Mucosa of rectum (tissue), 2 donors: ENCODE measurements at regions not wholly inside any gene's neighbourhood (a gene's known extent, or its start where the extent isn't known, plus 50 kb on each side); places are given as distances from the start of the nearest gene placed in this dataset.
"Not testable (repeated sequence)": the region's sequence is repeated elsewhere in the genome, so short reads cannot be mapped to it uniquely, and the experiment has no call there.

ENCODE experiments used
- H3K27ac ChIP-seq, 2 donors: one replicate each; pipeline ENCODE4 v1.7.0; 2013; ENCODE audit warnings: inconsistent platforms in 2 of 2, low read depth in 2 of 2, low read length in 2 of 2
- H3K27me3 ChIP-seq, 2 donors: one replicate each; pipeline ENCODE4 v1.7.0; 2013; ENCODE audit warnings: low read length in 2 of 2; ENCODE audit not compliant: control insufficient read depth in 2 of 2, insufficient read depth in 2 of 2
- H3K36me3 ChIP-seq, 2 donors: one replicate each; pipeline ENCODE4 v1.7.0; 2013; ENCODE audit warnings: low read length in 2 of 2; ENCODE audit not compliant: control insufficient read depth in 2 of 2, insufficient read depth in 2 of 2
- H3K4me1 ChIP-seq, 2 donors: one replicate each; pipeline ENCODE4 v1.7.0; 2013; ENCODE audit warnings: low read length in 2 of 2, mild to moderate bottlenecking in 1 of 2; ENCODE audit not compliant: control insufficient read depth in 2 of 2, insufficient read depth in 2 of 2
- H3K4me3 ChIP-seq, 2 donors: one replicate each; pipeline ENCODE4 v1.7.0; 2013; ENCODE audit warnings: low read length in 2 of 2
- H3K9ac ChIP-seq, 2 donors: one replicate each; pipeline ENCODE4 v1.7.0; 2013; ENCODE audit warnings: low read length in 2 of 2, low read depth in 1 of 2, mild to moderate bottlenecking in 1 of 2
- H3K9me3 ChIP-seq, 2 donors: one replicate each; pipeline ENCODE4 v1.7.0; 2013; ENCODE audit warnings: low read length in 2 of 2; ENCODE audit not compliant: control insufficient read depth in 2 of 2
- donor health status: healthy.
- donor health status: Normal muscosa, but diverticular disease.

DNA sequence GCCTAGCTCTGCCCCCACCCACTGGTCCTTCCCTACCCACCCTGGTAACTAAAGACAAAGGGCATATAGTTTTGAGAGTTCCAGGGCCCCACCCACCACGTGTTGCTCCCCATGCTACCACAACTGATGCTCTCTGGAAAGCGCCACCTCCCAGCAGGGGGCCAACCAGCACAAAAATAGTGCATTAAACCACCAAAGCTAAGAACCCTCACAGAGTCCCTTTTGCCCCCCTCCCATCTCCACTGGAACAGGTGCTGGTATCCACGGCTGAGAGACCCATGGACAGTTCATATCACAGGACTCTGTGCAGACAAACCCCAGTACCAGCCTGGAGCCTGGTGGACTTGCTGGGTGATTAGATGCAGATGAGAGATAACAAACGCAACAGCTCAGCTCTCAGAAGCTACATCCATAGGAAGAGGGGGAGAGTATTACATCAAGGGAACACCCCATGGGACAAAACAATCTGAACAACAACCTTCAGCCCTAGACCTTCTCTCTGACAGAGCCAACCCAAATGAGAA is 715.9 kb downstream of the NUP35 start:
- H3K4me1 ChIP-seq, result no peaks in the 10 kb centered on the region
- no peaks in the 10 kb centered on the region for H3K36me3 ChIP-seq
- no peak overlapping the region for H3K27ac ChIP-seq
- no peak overlapping the region for H3K9ac ChIP-seq
- H3K27me3 ChIP-seq, result no peaks in the 10 kb centered on the region
- H3K9me3 ChIP-seq, result no peaks in the 10 kb centered on the region
- no peak overlapping the region for H3K4me3 ChIP-seq

DNA sequence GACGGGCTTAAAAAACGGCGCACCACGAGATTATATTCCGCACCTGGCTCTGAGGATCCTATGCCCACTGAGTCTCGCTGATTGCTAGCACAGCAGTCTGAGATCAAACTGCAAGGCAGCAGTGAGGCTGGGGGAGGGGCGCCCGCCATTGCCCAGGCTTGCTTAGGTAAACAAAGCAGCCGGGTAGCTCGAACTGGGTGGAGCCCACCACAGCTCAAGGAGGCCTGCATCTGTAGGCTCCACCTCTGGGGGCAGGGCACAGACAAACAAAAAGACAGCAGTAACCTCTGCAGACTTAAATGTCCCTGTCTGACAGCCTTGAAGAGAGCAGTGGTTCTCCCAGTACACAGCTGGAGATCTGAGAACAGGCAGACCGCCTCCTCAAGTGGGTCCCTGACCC is 725.6 kb downstream of the NUP35 start:
- H3K9ac ChIP-seq, H3K27ac ChIP-seq: not testable (repeated sequence)

DNA sequence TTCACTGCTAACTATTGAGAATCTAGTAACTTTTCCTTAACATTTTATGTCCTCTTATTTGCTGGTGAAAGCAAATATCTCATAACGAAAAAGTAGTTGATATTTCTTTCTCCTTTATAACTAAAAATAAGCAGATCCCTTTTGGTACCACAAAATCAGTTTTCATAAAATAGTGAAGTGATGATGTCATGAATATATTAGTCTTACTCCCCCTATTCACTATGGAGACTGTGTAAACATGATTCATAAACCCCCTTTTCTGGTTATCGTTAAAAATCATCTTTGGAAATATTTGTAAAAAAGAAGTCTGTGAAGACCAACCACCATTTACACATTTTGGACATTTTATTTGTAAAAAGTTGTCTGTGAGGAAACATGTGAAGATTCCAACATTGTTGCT is 734.9 kb downstream of the NUP35 start:
- Histone ChIP-seq H3K9me3 (no peaks in the 10 kb centered on the region), H3K4me3 (no peak overlapping the region), H3K27ac (no peak overlapping the region), H3K36me3 (no peaks in the 10 kb centered on the region), H3K4me1 (no peaks in the 10 kb centered on the region), H3K9ac (no peak overlapping the region), H3K27me3 (no peaks in the 10 kb centered on the region)

More for the DNA sequence above, 725.6 kb downstream of the NUP35 start:
- not testable (repeated sequence) for H3K4me1 ChIP-seq, H3K36me3 ChIP-seq, H3K9me3 ChIP-seq, H3K4me3 ChIP-seq, H3K27me3 ChIP-seq

DNA sequence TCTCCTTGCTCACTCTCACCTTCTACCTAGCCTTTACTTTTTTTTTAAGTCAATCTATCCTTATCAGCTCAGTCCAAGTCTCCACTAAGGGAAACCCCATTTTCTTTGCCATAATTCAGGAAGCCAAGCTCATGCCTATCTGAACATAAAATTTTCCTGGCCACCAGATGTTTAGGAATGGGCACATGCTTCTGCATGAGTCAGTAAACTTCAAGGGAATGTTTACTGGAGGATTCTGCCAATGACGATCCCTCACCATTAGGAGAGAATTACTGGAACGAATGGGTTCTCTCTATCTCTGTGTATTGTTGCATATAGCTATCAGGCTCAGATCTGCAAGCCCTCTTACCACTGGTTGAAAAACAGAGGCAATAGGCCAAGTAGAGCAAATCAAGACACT is 731.7 kb upstream of the ZNF804A start:
- Histone ChIP-seq H3K9ac (no peak overlapping the region), H3K27ac (no peak overlapping the region), H3K9me3 (no peaks in the 10 kb centered on the region), H3K4me3 (no peak overlapping the region), H3K4me1 (no peaks in the 10 kb centered on the region), H3K36me3 (no peaks in the 10 kb centered on the region), H3K27me3 (no peaks in the 10 kb centered on the region)

DNA sequence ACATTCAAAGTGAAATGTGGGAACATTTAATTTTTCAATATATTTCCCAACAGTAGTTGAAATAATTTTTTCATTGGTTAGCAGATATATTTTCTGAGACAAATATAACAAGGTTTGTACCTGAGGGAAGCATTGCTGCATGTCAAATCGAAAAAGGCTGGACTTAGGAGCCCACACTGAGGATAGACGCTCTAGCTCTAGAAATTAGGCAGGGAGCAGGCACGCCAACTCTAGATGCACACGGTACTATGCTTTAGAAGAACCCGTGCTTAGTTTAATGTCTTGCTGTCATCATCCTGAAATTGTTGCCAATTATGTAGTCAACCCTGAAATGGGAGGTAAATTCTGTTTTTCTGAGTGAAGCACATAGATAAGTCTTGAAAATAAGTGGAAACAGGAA is 731.1 kb upstream of the ZNF804A start:
- no peak overlapping the region for H3K9ac ChIP-seq
- H3K4me1 ChIP-seq, result no peaks in the 10 kb centered on the region
- no peak overlapping the region for H3K27ac ChIP-seq
- no peak overlapping the region for H3K4me3 ChIP-seq
- no peaks in the 10 kb centered on the region for H3K36me3 ChIP-seq
- no peaks in the 10 kb centered on the region for H3K9me3 ChIP-seq
- H3K27me3 ChIP-seq, result no peaks in the 10 kb centered on the region

DNA sequence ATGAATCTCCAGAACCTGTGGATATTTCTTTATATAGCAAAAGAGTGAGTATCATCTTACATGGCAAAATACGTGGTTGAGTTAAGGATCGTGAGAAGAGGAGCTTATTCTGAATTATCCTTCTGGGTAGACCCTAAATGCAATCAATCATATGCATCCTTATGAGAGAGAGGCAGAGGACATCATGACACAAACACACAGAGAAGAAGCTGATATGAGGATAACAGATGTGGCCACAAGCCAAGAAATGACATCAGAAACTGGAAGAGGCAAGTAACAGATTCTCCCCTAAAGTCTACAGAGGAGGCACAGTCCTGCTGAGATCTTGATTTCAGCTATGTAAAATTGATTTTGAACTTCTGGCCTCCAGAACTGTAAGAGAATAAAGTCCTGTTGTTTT is 730.2 kb upstream of the ZNF804A start:
- Histone ChIP-seq H3K9me3 (no peaks in the 10 kb centered on the region), H3K9ac (no peak overlapping the region), H3K4me1 (no peaks in the 10 kb centered on the region), H3K4me3 (no peak overlapping the region), H3K36me3 (no peaks in the 10 kb centered on the region), H3K27ac (no peak overlapping the region), H3K27me3 (no peaks in the 10 kb centered on the region)

DNA sequence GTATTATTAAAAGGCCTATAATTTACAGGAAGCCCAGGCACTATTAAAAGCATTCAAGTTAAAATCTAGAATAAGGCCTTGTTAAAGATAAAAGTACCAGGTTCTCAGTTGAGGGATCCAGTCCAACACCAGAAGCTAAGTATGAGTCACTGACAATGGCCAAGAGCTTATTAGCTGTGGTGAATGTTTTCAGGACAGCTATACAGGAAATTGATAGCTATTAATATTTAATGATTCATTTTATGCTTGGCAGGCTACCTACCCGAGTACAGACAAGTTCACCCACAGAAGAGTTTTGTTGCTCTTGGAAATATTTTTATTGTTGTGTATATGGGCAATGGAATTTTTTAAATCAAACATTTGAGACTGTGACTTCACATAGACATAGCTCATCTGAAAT is 729.6 kb upstream of the ZNF804A start:
- no peaks in the 10 kb centered on the region for H3K9me3 ChIP-seq
- H3K27me3 ChIP-seq, result no peaks in the 10 kb centered on the region
- H3K4me1 ChIP-seq, result no peaks in the 10 kb centered on the region
- H3K36me3 ChIP-seq, result no peaks in the 10 kb centered on the region
- no peak overlapping the region for H3K27ac ChIP-seq
- no peak overlapping the region for H3K4me3 ChIP-seq
- H3K9ac ChIP-seq, result no peak overlapping the region

DNA sequence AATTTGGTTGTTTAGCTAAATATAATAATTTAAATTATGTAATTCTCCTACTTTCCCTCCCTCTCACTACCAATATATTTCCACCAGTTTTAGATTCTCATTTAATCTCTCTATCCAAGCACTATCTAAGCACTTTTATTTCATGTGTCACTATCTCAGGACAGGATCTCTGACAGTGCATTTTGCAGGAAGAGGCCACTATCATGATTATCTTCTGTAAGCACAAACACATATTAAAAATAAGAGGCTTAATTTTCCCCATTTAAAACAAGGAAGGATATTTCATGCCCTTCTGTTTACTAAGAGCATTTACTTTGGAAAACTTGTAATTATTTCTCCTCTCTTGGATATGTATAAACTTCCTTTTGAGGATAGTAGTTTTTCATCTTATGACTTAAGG is 726.2 kb upstream of the ZNF804A start:
- H3K36me3 ChIP-seq, result no peaks in the 10 kb centered on the region
- no peak overlapping the region for H3K27ac ChIP-seq
- no peaks in the 10 kb centered on the region for H3K9me3 ChIP-seq
- no peak overlapping the region for H3K9ac ChIP-seq
- no peaks in the 10 kb centered on the region for H3K4me1 ChIP-seq
- H3K27me3 ChIP-seq, result no peaks in the 10 kb centered on the region
- no peak overlapping the region for H3K4me3 ChIP-seq

DNA sequence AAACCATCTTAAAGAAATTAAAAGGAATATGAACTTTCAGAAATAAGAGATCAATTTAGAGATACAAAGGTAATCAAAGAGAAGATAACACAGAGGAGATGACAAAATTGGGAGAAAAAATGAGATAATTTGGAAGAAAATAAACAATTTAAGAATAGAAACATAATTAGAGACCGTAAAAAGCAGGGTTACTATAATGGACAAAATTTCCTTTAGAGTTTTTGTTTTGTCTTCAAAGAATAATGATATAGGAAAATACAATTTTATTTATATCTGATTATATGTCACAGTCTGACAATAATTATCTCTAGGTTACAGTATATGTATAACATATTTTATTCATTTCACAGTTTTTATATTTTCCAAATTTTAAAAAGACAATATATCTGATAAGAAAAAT is 716.4 kb upstream of the ZNF804A start:
- no peaks in the 10 kb centered on the region for H3K27me3 ChIP-seq
- H3K36me3 ChIP-seq, result no peaks in the 10 kb centered on the region
- no peak overlapping the region for H3K4me3 ChIP-seq
- no peak overlapping the region for H3K9ac ChIP-seq
- H3K9me3 ChIP-seq, result no peaks in the 10 kb centered on the region
- no peaks in the 10 kb centered on the region for H3K4me1 ChIP-seq
- no peak overlapping the region for H3K27ac ChIP-seq

DNA sequence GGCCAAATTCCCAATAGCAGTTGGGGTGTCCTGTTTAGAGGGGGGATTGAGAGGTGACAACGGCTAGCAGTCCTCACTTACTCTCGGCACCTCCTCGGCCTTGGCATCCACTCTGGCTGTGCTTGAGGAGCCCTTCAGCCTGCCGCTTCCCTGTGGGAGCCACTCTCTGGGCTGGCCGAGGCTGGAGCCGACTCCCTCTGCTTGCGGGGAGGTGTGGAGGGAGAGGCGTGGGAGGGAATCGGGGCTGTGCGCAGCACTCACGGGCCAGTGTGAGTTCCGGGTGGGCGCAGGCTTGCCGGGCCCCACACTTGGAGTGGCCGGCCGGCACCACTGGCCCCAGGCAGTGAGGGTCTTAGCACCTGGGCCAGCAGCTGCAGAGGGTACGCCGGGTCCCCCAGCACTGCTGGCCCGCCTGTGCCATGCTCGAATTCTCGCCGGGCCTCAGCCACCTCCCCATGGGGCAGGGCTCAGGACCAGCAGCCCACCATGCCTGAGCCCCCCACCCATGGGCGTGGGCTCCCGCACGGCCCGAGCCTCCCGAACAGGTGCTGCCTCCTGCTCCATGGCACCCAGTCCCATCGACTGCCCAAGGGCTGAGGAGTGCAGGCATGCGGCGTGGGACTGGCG is 705.9 kb upstream of the ZNF804A start:
- H3K4me3 ChIP-seq, result no peak overlapping the region
- no peaks in the 10 kb centered on the region for H3K9me3 ChIP-seq
- H3K27me3 ChIP-seq, result no peaks in the 10 kb centered on the region
- H3K27ac ChIP-seq, result no peak overlapping the region
- H3K36me3 ChIP-seq, result no peaks in the 10 kb centered on the region
- no peak overlapping the region for H3K9ac ChIP-seq
- H3K4me1 ChIP-seq, result no peaks in the 10 kb centered on the region

DNA sequence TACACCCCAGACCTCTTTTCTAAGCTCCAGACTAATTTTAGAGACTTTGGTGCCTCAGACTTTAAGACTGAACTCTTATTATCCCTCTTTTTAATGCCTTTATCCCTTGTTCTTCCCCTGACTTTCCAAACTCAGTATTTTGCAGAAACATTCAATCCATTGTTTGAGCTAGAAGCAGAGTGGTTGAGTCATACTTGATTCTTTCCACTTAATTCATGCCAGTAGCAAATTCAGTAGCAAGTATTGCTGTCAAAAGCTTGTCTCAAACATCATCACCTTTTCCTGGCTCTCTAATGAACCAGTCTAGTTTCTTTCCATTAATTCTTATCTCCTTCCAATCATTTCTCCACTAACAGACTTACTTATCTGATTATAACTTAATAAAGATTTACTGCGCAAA is 699.7 kb upstream of the ZNF804A start:
- Histone ChIP-seq H3K9me3 (no peaks in the 10 kb centered on the region), H3K4me3 (no peak overlapping the region), H3K27ac (no peak overlapping the region), H3K36me3 (no peaks in the 10 kb centered on the region), H3K9ac (no peak overlapping the region), H3K27me3 (no peaks in the 10 kb centered on the region), H3K4me1 (no peaks in the 10 kb centered on the region)
